ENCODE measurements at regions not wholly inside any gene's neighbourhood (a gene's known extent, or its start where the extent isn't known, plus 50 kb on each side); places are given as distances from the start of the nearest gene placed in this dataset.

DNA sequence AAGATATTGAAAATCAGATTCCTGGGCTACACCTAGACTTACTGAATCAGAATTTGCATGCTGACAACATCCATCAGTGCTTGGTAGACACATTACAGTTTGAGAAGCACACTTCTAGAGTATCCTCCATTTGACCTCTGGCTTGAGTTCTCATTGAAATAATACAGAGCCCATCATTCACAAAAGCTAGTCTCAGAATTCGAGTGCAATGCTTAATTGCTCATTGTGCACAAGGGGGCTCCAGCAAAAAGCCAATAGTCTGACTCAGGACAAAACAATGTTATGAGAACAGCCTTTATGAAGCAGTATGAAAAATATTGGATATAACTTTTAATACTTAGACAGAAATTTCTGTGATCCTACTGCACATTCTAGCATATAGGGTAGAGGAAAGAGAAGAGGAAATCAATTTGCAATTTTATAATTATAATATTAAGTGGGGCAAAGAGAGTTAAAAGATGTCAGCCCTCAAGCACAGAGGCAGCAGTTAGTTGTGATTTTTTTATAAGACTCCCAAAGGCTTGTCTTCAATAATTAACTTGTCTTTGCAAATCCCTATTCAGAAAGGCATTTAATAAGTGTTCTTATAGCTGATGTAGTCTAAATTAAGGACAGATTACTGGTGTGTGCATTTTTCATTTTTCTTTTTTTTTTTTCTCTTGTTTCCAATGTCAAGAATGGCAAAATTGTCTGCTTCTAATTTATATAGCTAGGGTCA, 105.8 kb upstream of the ANK3 start:
- TF ChIP-seq POLR2A (IDR thresholded peaks at IDR 0.05) = no peak
- TF ChIP-seq, protein P1, sequence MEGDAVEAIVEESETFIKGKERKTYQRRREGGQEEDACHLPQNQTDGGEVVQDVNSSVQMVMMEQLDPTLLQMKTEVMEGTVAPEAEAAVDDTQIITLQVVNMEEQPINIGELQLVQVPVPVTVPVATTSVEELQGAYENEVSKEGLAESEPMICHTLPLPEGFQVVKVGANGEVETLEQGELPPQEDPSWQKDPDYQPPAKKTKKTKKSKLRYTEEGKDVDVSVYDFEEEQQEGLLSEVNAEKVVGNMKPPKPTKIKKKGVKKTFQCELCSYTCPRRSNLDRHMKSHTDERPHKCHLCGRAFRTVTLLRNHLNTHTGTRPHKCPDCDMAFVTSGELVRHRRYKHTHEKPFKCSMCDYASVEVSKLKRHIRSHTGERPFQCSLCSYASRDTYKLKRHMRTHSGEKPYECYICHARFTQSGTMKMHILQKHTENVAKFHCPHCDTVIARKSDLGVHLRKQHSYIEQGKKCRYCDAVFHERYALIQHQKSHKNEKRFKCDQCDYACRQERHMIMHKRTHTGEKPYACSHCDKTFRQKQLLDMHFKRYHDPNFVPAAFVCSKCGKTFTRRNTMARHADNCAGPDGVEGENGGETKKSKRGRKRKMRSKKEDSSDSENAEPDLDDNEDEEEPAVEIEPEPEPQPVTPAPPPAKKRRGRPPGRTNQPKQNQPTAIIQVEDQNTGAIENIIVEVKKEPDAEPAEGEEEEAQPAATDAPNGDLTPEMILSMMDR (IDR thresholded peaks at IDR 0.05) = no peak

Measured in adrenal gland (tissue), 5 donors.